ENCODE measurements at regions not wholly inside any gene's neighbourhood (a gene's known extent, or its start where the extent isn't known, plus 50 kb on each side); places are given as distances from the start of the nearest gene placed in this dataset.

DNA sequence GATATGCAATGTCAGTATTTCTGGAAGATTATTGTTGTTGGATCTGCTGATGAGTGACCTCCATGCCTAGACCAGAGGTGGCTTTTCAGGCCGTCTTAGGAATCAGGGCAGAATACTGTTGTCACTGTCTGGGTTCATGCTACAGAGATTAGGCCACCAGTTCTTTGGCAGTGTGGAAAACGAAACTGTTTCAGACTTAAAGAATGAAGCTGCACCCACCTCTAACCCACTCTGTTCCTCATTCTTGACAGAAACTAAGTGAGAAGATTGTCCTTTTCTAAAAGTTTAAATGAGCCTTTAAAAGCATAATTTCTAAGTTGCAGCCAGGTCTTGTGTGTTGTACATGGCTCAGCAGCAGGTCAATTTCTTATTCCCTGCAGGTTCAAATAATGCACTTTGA is 444.3 kb downstream of the ENC1 start (continued):
- TF ChIP-seq, protein P1, sequence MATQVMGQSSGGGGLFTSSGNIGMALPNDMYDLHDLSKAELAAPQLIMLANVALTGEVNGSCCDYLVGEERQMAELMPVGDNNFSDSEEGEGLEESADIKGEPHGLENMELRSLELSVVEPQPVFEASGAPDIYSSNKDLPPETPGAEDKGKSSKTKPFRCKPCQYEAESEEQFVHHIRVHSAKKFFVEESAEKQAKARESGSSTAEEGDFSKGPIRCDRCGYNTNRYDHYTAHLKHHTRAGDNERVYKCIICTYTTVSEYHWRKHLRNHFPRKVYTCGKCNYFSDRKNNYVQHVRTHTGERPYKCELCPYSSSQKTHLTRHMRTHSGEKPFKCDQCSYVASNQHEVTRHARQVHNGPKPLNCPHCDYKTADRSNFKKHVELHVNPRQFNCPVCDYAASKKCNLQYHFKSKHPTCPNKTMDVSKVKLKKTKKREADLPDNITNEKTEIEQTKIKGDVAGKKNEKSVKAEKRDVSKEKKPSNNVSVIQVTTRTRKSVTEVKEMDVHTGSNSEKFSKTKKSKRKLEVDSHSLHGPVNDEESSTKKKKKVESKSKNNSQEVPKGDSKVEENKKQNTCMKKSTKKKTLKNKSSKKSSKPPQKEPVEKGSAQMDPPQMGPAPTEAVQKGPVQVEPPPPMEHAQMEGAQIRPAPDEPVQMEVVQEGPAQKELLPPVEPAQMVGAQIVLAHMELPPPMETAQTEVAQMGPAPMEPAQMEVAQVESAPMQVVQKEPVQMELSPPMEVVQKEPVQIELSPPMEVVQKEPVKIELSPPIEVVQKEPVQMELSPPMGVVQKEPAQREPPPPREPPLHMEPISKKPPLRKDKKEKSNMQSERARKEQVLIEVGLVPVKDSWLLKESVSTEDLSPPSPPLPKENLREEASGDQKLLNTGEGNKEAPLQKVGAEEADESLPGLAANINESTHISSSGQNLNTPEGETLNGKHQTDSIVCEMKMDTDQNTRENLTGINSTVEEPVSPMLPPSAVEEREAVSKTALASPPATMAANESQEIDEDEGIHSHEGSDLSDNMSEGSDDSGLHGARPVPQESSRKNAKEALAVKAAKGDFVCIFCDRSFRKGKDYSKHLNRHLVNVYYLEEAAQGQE (tag by site-specific recombination; IDR thresholded peaks at IDR 0.05), result no peak
- no peak for TF ChIP-seq ZNF2 (tag by site-specific recombination; IDR thresholded peaks at IDR 0.05)
- no peak for TF ChIP-seq IKZF3 (tag by site-specific recombination; IDR thresholded peaks at IDR 0.05)
- TF ChIP-seq ZNF391 (tag by site-specific recombination; IDR thresholded peaks at IDR 0.05; ENCODE audit: borderline replicate concordance, low read depth), result no peak
- TF ChIP-seq HOXA7 (CRISPR knock-in tag; IDR thresholded peaks at IDR 0.05; ENCODE audit: borderline replicate concordance), result no peak

DNA sequence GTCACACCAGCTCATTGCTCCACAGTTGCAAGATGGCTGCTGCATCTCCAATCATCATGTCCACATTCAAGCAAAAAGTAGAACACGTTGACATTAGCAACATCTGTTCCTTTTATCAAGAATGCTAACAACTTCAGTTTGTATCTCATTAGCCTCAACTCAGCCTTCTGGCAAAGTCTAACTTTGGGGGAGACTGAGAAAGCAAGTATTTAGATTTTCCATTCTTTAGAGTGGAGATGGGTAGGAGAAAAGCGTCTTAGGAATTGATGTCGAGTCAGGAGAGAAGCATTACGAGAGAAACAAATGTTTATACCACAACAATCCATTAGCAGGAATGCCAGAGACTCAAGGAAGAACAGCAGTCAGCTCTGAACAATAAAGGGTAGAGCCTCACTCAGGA is 446.3 kb downstream of the ENC1 start:
- ChIA-PET POLR2A (no interaction called here), CTCF (interaction anchor here (0.7 to 1.3 kb wide), 3 partner anchors 11 to 413 kb away, joined by 3 read pairs; no protein-coding TSS in a partner anchor)
- no peaks in the 10 kb centered on the region for H3K4me1 ChIP-seq (ENCODE audit: control insufficient read depth, insufficient read depth, low read length)
- no peaks in the 10 kb centered on the region for H3K36me3 ChIP-seq (ENCODE audit: control insufficient read depth in 2 of 2, insufficient read depth in 1 of 2, low read length in 2 of 2)
- H3K27ac ChIP-seq (ENCODE audit: extremely low read depth, low read depth, low read length), result no peak overlapping the region
- no peak for TF ChIP-seq ZNF473 (tag by site-specific recombination; IDR thresholded peaks at IDR 0.05)
- no peaks in the 10 kb centered on the region for H3K9me3 ChIP-seq (ENCODE audit: control insufficient read depth, insufficient read depth, low read depth, low read length)
- H3K4me3 ChIP-seq (ENCODE audit: low read depth, low read length), result no peak overlapping the region

DNA sequence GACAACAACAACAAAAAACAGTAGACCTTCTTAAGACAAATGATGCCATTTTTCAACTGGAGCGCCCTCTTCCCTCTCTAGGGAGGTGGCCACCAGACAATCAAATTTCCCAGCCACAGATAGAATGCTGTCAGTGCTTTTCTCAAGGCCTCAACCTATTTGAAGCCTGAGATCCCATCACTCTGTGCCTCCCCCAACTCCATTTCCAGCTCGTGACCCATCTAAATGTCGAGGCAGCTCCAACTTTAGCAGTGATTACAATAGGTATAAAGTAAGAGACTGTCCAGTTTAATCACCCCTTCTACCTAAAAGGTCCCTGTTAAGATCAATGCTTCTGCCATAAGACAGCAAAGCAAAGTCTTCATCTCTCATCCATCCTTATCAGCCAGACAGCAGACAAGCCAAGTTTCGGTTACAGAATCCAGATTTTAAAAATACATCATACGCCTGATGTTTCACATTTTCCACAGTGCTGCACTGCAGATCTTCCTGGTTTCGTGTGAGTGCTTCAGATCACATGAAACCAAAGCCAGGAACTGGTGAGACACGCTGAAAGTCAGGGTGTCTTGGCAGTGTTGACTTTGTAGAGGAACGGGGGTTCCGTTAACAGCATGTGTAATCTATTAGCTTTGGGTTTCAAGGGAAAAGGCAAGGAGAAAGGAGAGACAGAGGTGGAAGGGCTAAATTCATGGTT is 447.8 kb downstream of the ENC1 start:
- Histone ChIP-seq H3K4me3 (ENCODE audit: low read depth, low read length) (no peak overlapping the region), H3K27ac (ENCODE audit: extremely low read depth, low read depth, low read length) (no peak overlapping the region), H3K4me1 (ENCODE audit: control insufficient read depth, insufficient read depth, low read length) (no peaks in the 10 kb centered on the region), H3K9me3 (ENCODE audit: control insufficient read depth, insufficient read depth, low read depth, low read length) (no peaks in the 10 kb centered on the region), H3K36me3 (ENCODE audit: control insufficient read depth in 2 of 2, insufficient read depth in 1 of 2, low read length in 2 of 2) (no peaks in the 10 kb centered on the region)
- TF ChIP-seq BCL11B (tag by site-specific recombination; IDR thresholded peaks at IDR 0.05; ENCODE audit: low read depth), result no peak
- no peak for TF ChIP-seq KLF8 (tag by site-specific recombination; IDR thresholded peaks at IDR 0.05)
- TF ChIP-seq ZNF202 (tag by site-specific recombination; IDR thresholded peaks at IDR 0.05; ENCODE audit: borderline replicate concordance), result no peak
- TF ChIP-seq ZNF488 (tag by site-specific recombination; IDR thresholded peaks at IDR 0.05), result no peak
- TF ChIP-seq ZNF416 (tag by site-specific recombination; IDR thresholded peaks at IDR 0.05), result no peak
- TF ChIP-seq SCRT1 (tag by site-specific recombination; IDR thresholded peaks at IDR 0.05; ENCODE audit: borderline replicate concordance), result no peak
- POLR2A ChIA-PET, result no interaction called here
- CTCF ChIA-PET, result interaction anchor here (0.6 to 1.2 kb wide), 2 partner anchors 14 to 57 kb away, joined by 3 read pairs; no protein-coding TSS in a partner anchor

DNA sequence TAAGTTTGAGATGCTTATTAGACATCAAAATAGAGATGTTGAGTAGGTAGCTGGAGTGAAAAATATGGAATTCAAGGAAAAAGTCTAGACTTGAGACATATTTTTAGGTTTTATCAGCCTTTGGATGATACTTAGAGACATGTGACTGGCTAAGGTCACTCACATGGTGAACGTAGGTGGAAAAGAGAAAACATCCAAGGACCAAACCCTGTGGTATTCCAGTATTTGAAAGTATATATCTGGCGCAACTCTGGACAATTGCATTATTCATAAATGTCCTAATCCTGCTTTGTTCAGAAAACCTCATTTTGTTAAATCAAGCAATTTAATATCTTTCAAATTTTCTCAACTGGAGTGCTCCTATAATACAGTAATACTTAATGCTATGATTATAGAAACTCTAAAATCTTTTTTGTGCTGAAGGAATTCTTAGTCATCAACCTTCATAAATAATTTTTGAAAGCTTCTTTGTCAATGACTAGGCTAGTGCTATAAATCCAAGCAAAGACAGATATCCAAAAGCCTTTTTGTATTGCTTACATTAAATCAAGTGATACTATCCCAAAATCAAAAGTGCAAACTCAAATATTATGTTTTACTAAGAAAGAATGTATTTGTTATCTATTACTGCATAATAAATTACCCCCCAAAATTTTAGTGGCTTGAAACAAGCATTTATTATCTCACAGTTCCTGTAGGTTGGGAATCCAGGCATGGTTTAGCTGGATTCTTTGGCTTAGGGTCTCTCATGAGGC is 452.0 kb downstream of the ENC1 start:
- Histone ChIP-seq H3K36me3 (ENCODE audit: control insufficient read depth in 2 of 2, insufficient read depth in 1 of 2, low read length in 2 of 2) (no peaks in the 10 kb centered on the region), H3K4me3 (ENCODE audit: low read depth, low read length) (no peak overlapping the region), H3K9me3 (ENCODE audit: control insufficient read depth, insufficient read depth, low read depth, low read length) (no peaks in the 10 kb centered on the region), H3K4me1 (ENCODE audit: control insufficient read depth, insufficient read depth, low read length) (no peaks in the 10 kb centered on the region), H3K27ac (ENCODE audit: extremely low read depth, low read depth, low read length) (no peak overlapping the region)
- ChIA-PET CTCF (no interaction called here), POLR2A (no interaction called here)
- TF ChIP-seq ZNF600 (tag by site-specific recombination; IDR thresholded peaks at IDR 0.05) (no peak), ZNF510 (tag by site-specific recombination; IDR thresholded peaks at IDR 0.05; ENCODE audit: insufficient replicate concordance) (no peak), ZNF10 (tag by site-specific recombination; IDR thresholded peaks at IDR 0.05) (no peak), ZNF560 (tag by site-specific recombination; IDR thresholded peaks at IDR 0.05; ENCODE audit: borderline replicate concordance) (no peak), EGR2 (tag by site-specific recombination; IDR thresholded peaks at IDR 0.05; ENCODE audit: low read depth) (no peak), SP2 (tag by site-specific recombination; IDR thresholded peaks at IDR 0.05) (no peak), ZNF37A (tag by site-specific recombination; IDR thresholded peaks at IDR 0.05) (no peak), ZNF391 (tag by site-specific recombination; IDR thresholded peaks at IDR 0.05; ENCODE audit: borderline replicate concordance, low read depth) (no peak), ZNF23 (tag by site-specific recombination; IDR thresholded peaks at IDR 0.05; ENCODE audit: borderline replicate concordance) (no peak), ZNF211 (tag by site-specific recombination; IDR thresholded peaks at IDR 0.05; ENCODE audit: low read depth) (no peak)

Data from HEK293 (cell line).